GM12801 (cell line): ENCODE measurements at regions not wholly inside any gene's neighbourhood (a gene's known extent, or its start where the extent isn't known, plus 50 kb on each side); places are given as distances from the start of the nearest gene placed in this dataset.

Source experiments
- CTCF ChIP-seq: IDR thresholded peaks from one replicate; pipeline ENCODE4 v1.5.1; 2011; ENCODE audit warnings: control low read depth; ENCODE audit not compliant: insufficient read length; ENCODE audit errors: extremely low read depth

GRCh38 chr5:42881416-42882117 is 69.9 kb upstream of the SELENOP start:
- no peak for TF ChIP-seq CTCF

- no peak for TF ChIP-seq CTCF
Measured at GRCh38 chr5:42880496-42881150, 68.9 kb upstream of the SELENOP start.

GRCh38 chr5:42879291-42879690 is 67.6 kb upstream of the SELENOP start:
- TF ChIP-seq CTCF, result no peak

GRCh38 chr5:42878550-42878949 is 66.9 kb upstream of the SELENOP start:
- no peak for TF ChIP-seq CTCF

- no peak for TF ChIP-seq CTCF
Measured at GRCh38 chr5:42878041-42878440, 66.3 kb upstream of the SELENOP start.

- no peak for TF ChIP-seq CTCF
Measured at GRCh38 chr5:42877431-42877830, 65.7 kb upstream of the SELENOP start.

- TF ChIP-seq CTCF, result no peak
Measured at GRCh38 chr5:42876375-42876844, 64.7 kb upstream of the SELENOP start.
